IMR-90 (cell line): ENCODE measurements at regions not wholly inside any gene's neighbourhood (a gene's known extent, or its start where the extent isn't known, plus 50 kb on each side); places are given as distances from the start of the nearest gene placed in this dataset.

ENCODE experiments used
- ATAC-seq: fragments of 200-7000 bp; cut with Tn5 transposase; 2 replicates; pipeline ENCODE4 v1.9.1; 2020; ENCODE audit warnings: low read depth, mild to moderate bottlenecking, moderate library complexity
- BruUV-seq: library from RNA; stranded (reverse); fragments of 400-500 nt; replicated peaks from 2 replicates; lab custom pipeline; 2021; lab: Mats Ljungman, UMichigan
- CTCF ChIA-PET: fragments of 300-600 bp; formaldehyde crosslinking; extraction: SDS; loops from one replicate; lab custom pipeline; 2021; ENCODE audit warnings: antibody characterized with exemption; lab: Yijun Ruan, JAX
- POLR2A ChIA-PET: fragments of 300-600 bp; sonication (Branson Sonifier 250); formaldehyde crosslinking; loops from one replicate; lab custom pipeline; 2022; ENCODE audit warnings: antibody characterized with exemption; ENCODE audit not compliant: unreplicated experiment; lab: Charles Lee
- DNase-seq: peaks from one replicate; pipeline ENCODE4 v3.0.0; 2013
- H2AFZ ChIP-seq: replicated peaks from 2 replicates; pipeline ENCODE3; 2013; ENCODE audit warnings: low read length, mild to moderate bottlenecking; ENCODE audit not compliant: poor library complexity
- H2AK5ac ChIP-seq: 2 replicates; pipeline ENCODE4 v1.6.1; 2013; ENCODE audit warnings: low read depth, low read length, inconsistent platforms
- H2AK9ac ChIP-seq: replicated peaks from 2 replicates; pipeline ENCODE3; 2013; ENCODE audit warnings: mild to moderate bottlenecking, low read depth, low read length, moderate library complexity; ENCODE audit not compliant: poor library complexity
- H2BK120ac ChIP-seq: 2 replicates; pipeline ENCODE4 v1.6.1; 2013; ENCODE audit warnings: low read depth, low read length, inconsistent platforms
- H2BK15ac ChIP-seq: 3 replicates; pipeline ENCODE4 v1.6.1; 2013; ENCODE audit warnings: low read depth, low read length, inconsistent platforms
- H2BK20ac ChIP-seq: 2 replicates; pipeline ENCODE4 v1.6.1; 2013; ENCODE audit warnings: low read depth, mild to moderate bottlenecking, inconsistent platforms, low read length, moderate library complexity
- H2BK5ac ChIP-seq: 2 replicates; pipeline ENCODE4 v1.6.1; 2013; ENCODE audit warnings: mild to moderate bottlenecking, low read depth, low read length, inconsistent platforms; ENCODE audit not compliant: poor library complexity, severe bottlenecking
- H3K14ac ChIP-seq: replicated peaks from 2 replicates; pipeline ENCODE4 v1.6.1; 2013; ENCODE audit warnings: low read depth, low read length, inconsistent platforms
- H3K18ac ChIP-seq: 2 replicates; pipeline ENCODE4 v1.6.1; 2013; ENCODE audit warnings: low read depth, low read length, control low read depth
- H3K23ac ChIP-seq: 2 replicates; pipeline ENCODE4 v1.6.1; 2013; ENCODE audit warnings: low read depth, low read length, inconsistent platforms
- H3K27ac ChIP-seq: 2 replicates; pipeline ENCODE4 v1.5.1; 2013; ENCODE audit warnings: mild to moderate bottlenecking, control low read depth, low read length; ENCODE audit not compliant: insufficient read depth
- H3K27me3 ChIP-seq: 2 replicates; pipeline ENCODE4 v1.6.1; 2013; ENCODE audit warnings: low read length; ENCODE audit not compliant: control insufficient read depth, insufficient read depth
- H3K36me3 ChIP-seq: 2 replicates; pipeline ENCODE4 v1.6.1; 2013; ENCODE audit warnings: low read length, mixed read lengths; ENCODE audit not compliant: control insufficient read depth, insufficient read depth
- H3K4ac ChIP-seq: 2 replicates; pipeline ENCODE4 v1.6.1; 2013; ENCODE audit warnings: low read depth, low read length, inconsistent platforms
- H3K4me1 ChIP-seq: 2 replicates; pipeline ENCODE4 v1.6.1; 2013; ENCODE audit warnings: low read length, mixed read lengths; ENCODE audit not compliant: control insufficient read depth, insufficient read depth
- H3K4me2 ChIP-seq: 2 replicates; pipeline ENCODE4 v1.6.1; 2013; ENCODE audit warnings: low read depth, mild to moderate bottlenecking, control low read depth, low read length, moderate library complexity
- H3K4me3 ChIP-seq: 2 replicates; pipeline ENCODE4 v1.5.1; 2013; ENCODE audit warnings: low read depth, mild to moderate bottlenecking, control low read depth, low read length, moderate library complexity; ENCODE audit not compliant: insufficient read depth
- H3K56ac ChIP-seq: 2 replicates; pipeline ENCODE4 v1.6.1; 2013; ENCODE audit warnings: low read length, inconsistent platforms; ENCODE audit not compliant: insufficient read depth; ENCODE audit errors: extremely low read depth
- H3K79me1 ChIP-seq, 2 experiments: 2 replicates each; pipeline ENCODE4 v1.6.1; 2013; ENCODE audit warnings: low read length in 2 of 2, inconsistent platforms in 1 of 2, low read depth in 1 of 2
- H3K9ac ChIP-seq: 2 replicates; pipeline ENCODE4 v1.6.1; 2013; ENCODE audit warnings: low read depth, low read length, control low read depth
- H3K9me1 ChIP-seq: 2 replicates; pipeline ENCODE4 v1.6.1; 2013; ENCODE audit warnings: low read length, inconsistent platforms; ENCODE audit not compliant: insufficient read depth
- H3K9me3 ChIP-seq: 2 replicates; pipeline ENCODE4 v1.6.1; 2013; ENCODE audit warnings: low read length; ENCODE audit not compliant: control insufficient read depth, insufficient read depth
- H4K20me1 ChIP-seq: 2 replicates; pipeline ENCODE4 v1.6.1; 2013; ENCODE audit warnings: low read length, inconsistent platforms; ENCODE audit not compliant: insufficient read depth
- H4K5ac ChIP-seq: 2 replicates; pipeline ENCODE4 v1.6.1; 2013; ENCODE audit warnings: mild to moderate bottlenecking, low read depth, low read length, control low read depth
- H4K8ac ChIP-seq, 2 experiments: 2 replicates each; pipeline ENCODE4 v1.6.1; 2013; ENCODE audit warnings: low read depth in 2 of 2, low read length in 2 of 2, control low read depth in 1 of 2, inconsistent platforms in 1 of 2
- H4K91ac ChIP-seq: 2 replicates; pipeline ENCODE4 v1.6.1; 2013; ENCODE audit warnings: low read depth, low read length, inconsistent platforms; ENCODE audit not compliant: insufficient read depth
- CEBPB ChIP-seq: IDR thresholded peaks from 2 replicates; pipeline ENCODE4 v1.6.1; 2012; ENCODE audit warnings: low read depth, low read length, improper control_type of control experiment
- CHD1 ChIP-seq: IDR thresholded peaks from 2 replicates; pipeline ENCODE4 v1.6.1; 2012; ENCODE audit warnings: low read depth, low read length, improper control_type of control experiment
- MAZ ChIP-seq: IDR thresholded peaks from 2 replicates; pipeline ENCODE4 v1.6.1; 2012; ENCODE audit warnings: low read depth, mild to moderate bottlenecking, low read length, improper control_type of control experiment, moderate library complexity, borderline replicate concordance
- POLR2A ChIP-seq: IDR thresholded peaks from 2 replicates; pipeline ENCODE4 v1.6.1; 2012; ENCODE audit warnings: mild to moderate bottlenecking, low read depth, low read length
- RFX5 ChIP-seq: IDR thresholded peaks from 2 replicates; pipeline ENCODE4 v1.8.0; 2012; ENCODE audit warnings: low read depth, mild to moderate bottlenecking, low read length, moderate library complexity
- SMC3 ChIP-seq: fragments of 150-350 bp; IDR thresholded peaks from 2 replicates; pipeline ENCODE4 v1.6.1; 2016; ENCODE audit warnings: low read depth, mild to moderate bottlenecking, antibody characterized with exemption, low read length, moderate library complexity
- WGBS, 2 experiments: methylation state at CpG; one replicate each; pipeline versions ENCODE4 v1.1.5 to v1.1.7; 2013; ENCODE audit warnings: missing lambda C conversion rate in 2 of 2; ENCODE audit not compliant: insufficient read length in 1 of 2; ENCODE audit errors: extremely low coverage in 2 of 2; 5-methylcytosine and 5-hydroxymethylcytosine counted together
- dilution Hi-C: fragments of 300-500 bp; cut with HindIII; formaldehyde crosslinking; loops from one replicate; pipeline ENCODE4 v1.14.3; 2018; ENCODE audit warnings: low sequenced_read_pairs; ENCODE audit not compliant: unreplicated experiment
- in situ Hi-C: fragments of 300-500 bp; cut with MboI; formaldehyde crosslinking; loops from 3 replicates; pipeline ENCODE4 v1.14.3; 2019; ENCODE audit warnings: low sequenced_read_pairs, inconsistent platforms, mixed read lengths
- intact Hi-C: fragments of 100-400 bp; cut with micrococcal nuclease; formaldehyde crosslinking; loops from 2 replicates; pipeline ENCODE4 v1.10.0; 2022
- TF ChIP-seq, protein P1 (sequence below): fragments of 150-350 bp; IDR thresholded peaks from 2 replicates; pipeline ENCODE4 v1.6.1; 2016; ENCODE audit warnings: low read depth, mild to moderate bottlenecking, low read length, moderate library complexity, borderline replicate concordance
- TF ChIP-seq, protein P2 (sequence below): conservative IDR thresholded peaks from 2 replicates; pipeline ENCODE4 v1.5.1; 2012; ENCODE audit warnings: mild to moderate bottlenecking, low read depth, low read length, improper control_type of control experiment

DNA sequence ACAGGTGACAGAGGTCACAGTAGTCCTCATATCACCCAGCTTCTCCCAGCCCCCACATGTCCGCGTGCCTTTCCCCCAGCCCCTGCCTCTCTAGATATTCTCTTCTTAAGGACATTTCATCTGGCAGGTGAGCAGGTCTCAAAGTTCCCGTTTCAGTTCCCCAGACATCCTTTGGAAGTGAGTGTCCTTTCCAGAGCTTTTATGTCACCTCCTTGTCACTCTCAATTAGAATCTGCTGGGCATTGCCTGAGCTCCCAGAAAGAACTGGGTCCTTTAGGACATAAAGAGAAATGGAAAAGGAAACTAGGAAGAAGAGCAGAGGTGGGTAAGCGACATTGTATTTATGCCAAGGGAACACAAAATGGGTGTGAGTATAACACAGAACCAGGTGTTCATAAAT lies 66.9 kb upstream of the CEP85L start:
- Histone ChIP-seq H2BK120ac (no peak overlapping the region), H3K4me3 (no peak overlapping the region), H2BK5ac (no peak overlapping the region), H2AFZ (no peak overlapping the region), H3K36me3 (no peaks in the 10 kb centered on the region), H3K27me3 (no peaks in the 10 kb centered on the region; the same call in 1 of the 2 replicates), H3K56ac (no peak overlapping the region), H3K18ac (no peak overlapping the region), H4K8ac (no peak overlapping the region), H3K23ac (no peak overlapping the region), H2AK9ac (no peak overlapping the region), H4K5ac (no peak overlapping the region), H4K20me1 (no peaks in the 10 kb centered on the region), H3K27ac (no peak overlapping the region), H3K14ac (no peak overlapping the region), H3K9me1 (peaks cover 3% of the 10 kb centered on the region; the same call in 1 of the 2 replicates), H3K4me2 (no peak overlapping the region), H3K79me1 (no peaks in the 10 kb centered on the region), H2BK20ac (no peak overlapping the region), H2AK5ac (no peak overlapping the region), H4K91ac (no peak overlapping the region), H3K9ac (no peak overlapping the region), H3K4ac (no peak overlapping the region), H3K4me1 (no peaks in the 10 kb centered on the region), H2BK15ac (no peak overlapping the region), H3K9me3 (no peaks in the 10 kb centered on the region)
- DNase-seq (no peak), ATAC-seq (no peak)
- WGBS, 2 experiments, result 100% methylated on average over 1 of the region's 4 CpGs; no CpG with 5 or more reads in 1 of the 2 experiments
- in situ Hi-C loops (no loop called here), dilution Hi-C loops (no loop called here), intact Hi-C loops (no loop called here)
- ChIA-PET CTCF (no interaction called here), POLR2A (no interaction called here)
- TF ChIP-seq CHD1 (no peak), POLR2A (no peak), SMC3 (no peak), CEBPB (no peak), RFX5 (no peak), MAZ (no peak)
- TF ChIP-seq, protein P1, sequence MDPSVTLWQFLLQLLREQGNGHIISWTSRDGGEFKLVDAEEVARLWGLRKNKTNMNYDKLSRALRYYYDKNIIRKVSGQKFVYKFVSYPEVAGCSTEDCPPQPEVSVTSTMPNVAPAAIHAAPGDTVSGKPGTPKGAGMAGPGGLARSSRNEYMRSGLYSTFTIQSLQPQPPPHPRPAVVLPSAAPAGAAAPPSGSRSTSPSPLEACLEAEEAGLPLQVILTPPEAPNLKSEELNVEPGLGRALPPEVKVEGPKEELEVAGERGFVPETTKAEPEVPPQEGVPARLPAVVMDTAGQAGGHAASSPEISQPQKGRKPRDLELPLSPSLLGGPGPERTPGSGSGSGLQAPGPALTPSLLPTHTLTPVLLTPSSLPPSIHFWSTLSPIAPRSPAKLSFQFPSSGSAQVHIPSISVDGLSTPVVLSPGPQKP, result no peak
- TF ChIP-seq, protein P2, sequence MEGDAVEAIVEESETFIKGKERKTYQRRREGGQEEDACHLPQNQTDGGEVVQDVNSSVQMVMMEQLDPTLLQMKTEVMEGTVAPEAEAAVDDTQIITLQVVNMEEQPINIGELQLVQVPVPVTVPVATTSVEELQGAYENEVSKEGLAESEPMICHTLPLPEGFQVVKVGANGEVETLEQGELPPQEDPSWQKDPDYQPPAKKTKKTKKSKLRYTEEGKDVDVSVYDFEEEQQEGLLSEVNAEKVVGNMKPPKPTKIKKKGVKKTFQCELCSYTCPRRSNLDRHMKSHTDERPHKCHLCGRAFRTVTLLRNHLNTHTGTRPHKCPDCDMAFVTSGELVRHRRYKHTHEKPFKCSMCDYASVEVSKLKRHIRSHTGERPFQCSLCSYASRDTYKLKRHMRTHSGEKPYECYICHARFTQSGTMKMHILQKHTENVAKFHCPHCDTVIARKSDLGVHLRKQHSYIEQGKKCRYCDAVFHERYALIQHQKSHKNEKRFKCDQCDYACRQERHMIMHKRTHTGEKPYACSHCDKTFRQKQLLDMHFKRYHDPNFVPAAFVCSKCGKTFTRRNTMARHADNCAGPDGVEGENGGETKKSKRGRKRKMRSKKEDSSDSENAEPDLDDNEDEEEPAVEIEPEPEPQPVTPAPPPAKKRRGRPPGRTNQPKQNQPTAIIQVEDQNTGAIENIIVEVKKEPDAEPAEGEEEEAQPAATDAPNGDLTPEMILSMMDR, result no peak
- BruUV-seq, result no TSS peak
